ENCODE measurements at regions not wholly inside any gene's neighbourhood (a gene's known extent, or its start where the extent isn't known, plus 50 kb on each side); places are given as distances from the start of the nearest gene placed in this dataset.

DNA sequence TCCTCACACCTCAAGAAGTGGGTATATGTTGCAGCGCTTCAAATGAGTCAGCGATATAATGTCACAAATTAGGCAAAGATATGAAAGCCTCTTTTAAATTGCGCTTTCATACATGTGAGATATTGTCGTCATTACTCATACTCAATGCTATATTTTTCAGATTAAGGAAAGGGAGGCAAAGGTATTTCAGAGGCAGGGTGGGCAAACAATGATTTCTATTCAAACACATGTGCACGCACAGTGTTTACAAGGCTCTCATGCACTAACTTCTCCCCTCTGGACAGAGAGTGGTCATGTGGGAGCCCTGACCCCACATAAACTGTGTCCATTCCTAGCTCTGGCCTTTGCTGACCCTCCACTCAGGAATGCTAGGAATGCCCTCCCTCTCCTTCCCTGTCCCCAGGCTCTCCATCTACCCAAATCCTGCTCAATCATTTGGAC is 112.1 kb upstream of the TMEM170B start:
- Histone ChIP-seq H3K56ac (ENCODE audit: extremely low read depth, insufficient read depth, low read length) (no peak overlapping the region), H3K18ac (ENCODE audit: low read depth, low read length) (0 out of 2 replicates have a peak overlapping the region, but pooled peaks have one; percentile 4), H3K4ac (ENCODE audit: low read depth, low read length) (peak overlapping the region; percentile 24; the same call in 1 of the 2 replicates), H2BK15ac (ENCODE audit: low read depth, low read length) (peak overlapping the region; percentile 50; the same call in 1 of the 3 replicates), H3K9ac (ENCODE audit: low read depth, low read length) (no peak overlapping the region), H4K91ac (ENCODE audit: insufficient read depth, low read depth, low read length) (peak overlapping the region; percentile 40; the same call in 1 of the 2 replicates), H3K79me1 (ENCODE audit: low read depth in 1 of 2, low read length in 2 of 2) (no peaks in the 10 kb centered on the region), H2AK5ac (ENCODE audit: low read depth, low read length) (peak overlapping the region; percentile 28; the same call in 1 of the 2 replicates), H2AFZ (replicated peaks; ENCODE audit: low read length, poor library complexity) (peak overlapping the region; percentile 47), H3K27ac (ENCODE audit: insufficient read depth, low read length) (no peak overlapping the region), H3K14ac (replicated peaks; ENCODE audit: low read depth, low read length) (peak overlapping the region; percentile 79; the same call in 1 of the 2 replicates), H3K36me3 (ENCODE audit: control insufficient read depth, insufficient read depth, low read length) (no peaks in the 10 kb centered on the region), H4K20me1 (ENCODE audit: insufficient read depth, low read length) (no peaks in the 10 kb centered on the region), H3K9me1 (ENCODE audit: insufficient read depth, low read length) (peaks cover 28% of the 10 kb centered on the region), H3K4me2 (ENCODE audit: low read depth, low read length) (no peak overlapping the region), H2BK120ac (ENCODE audit: low read depth, low read length) (peak overlapping the region; percentile 75), H2BK20ac (ENCODE audit: low read depth, low read length) (peak overlapping the region; percentile 42; the same call in 1 of the 2 replicates), H3K4me3 (ENCODE audit: insufficient read depth, low read depth, low read length) (no peak overlapping the region), H3K9me3 (ENCODE audit: control insufficient read depth, insufficient read depth, low read length) (no peaks in the 10 kb centered on the region), H3K27me3 (ENCODE audit: control insufficient read depth, insufficient read depth, low read length) (no peaks in the 10 kb centered on the region), H2BK5ac (ENCODE audit: low read depth, low read length, poor library complexity, severe bottlenecking) (no peak overlapping the region), H4K8ac (ENCODE audit: low read depth in 2 of 2, low read length in 2 of 2) (peak overlapping the region in 1 of 2 experiments; percentile 43; a peak in 1 of 4 replicates), H4K5ac (ENCODE audit: low read depth, low read length) (no peak overlapping the region), H3K4me1 (ENCODE audit: control insufficient read depth, insufficient read depth, low read length) (peaks cover 36% of the 10 kb centered on the region), H3K23ac (ENCODE audit: low read depth, low read length) (0 out of 2 replicates have a peak overlapping the region, but pooled peaks have one; percentile 14), H2AK9ac (replicated peaks; ENCODE audit: low read depth, low read length, poor library complexity) (no peak overlapping the region)
- in situ Hi-C loops (cut with MboI; ENCODE audit: low sequenced_read_pairs), result no loop called here
- no peak for TF ChIP-seq RCOR1 (IDR thresholded peaks at IDR 0.05; ENCODE audit: insufficient replicate concordance, low read length)
- no peak for TF ChIP-seq SMC3 (IDR thresholded peaks at IDR 0.05; ENCODE audit: low read depth, low read length)
- TF ChIP-seq CEBPB (IDR thresholded peaks at IDR 0.05; ENCODE audit: low read depth, low read length), result no peak
- TF ChIP-seq USF2 (IDR thresholded peaks at IDR 0.05; ENCODE audit: low read depth, low read length), result no peak
- no peak for TF ChIP-seq NFE2L2 (IDR thresholded peaks at IDR 0.05; ENCODE audit: low read depth, low read length)
- TF ChIP-seq CHD1 (IDR thresholded peaks at IDR 0.05; ENCODE audit: low read depth, low read length), result no peak
- DNase-seq, result no peak
- POLR2A ChIA-PET (ENCODE audit: unreplicated experiment), result no interaction called here
- dilution Hi-C loops (cut with HindIII; ENCODE audit: low sequenced_read_pairs, unreplicated experiment), result no loop called here
- CTCF ChIA-PET, result no interaction called here
- no peak for ATAC-seq (ENCODE audit: low read depth)
- intact Hi-C loops (cut with micrococcal nuclease), result loop anchor here (5.0 kb wide), 1 partner anchor 108 kb away; no protein-coding TSS in a partner anchor
- WGBS, 2 experiments (ENCODE audit: extremely low coverage in 2 of 2, insufficient read length in 1 of 2), result no CpG with 5 or more reads among the region's 5 CpGs
- no TSS peak for BruUV-seq (replicated peaks)
